Testis (tissue), 2 donors: ENCODE measurements at regions not wholly inside any gene's neighbourhood (a gene's known extent, or its start where the extent isn't known, plus 50 kb on each side); places are given as distances from the start of the nearest gene placed in this dataset.

Source experiments
- DNase-seq: peaks from one replicate; pipeline ENCODE4 v3.0.0-alpha.2; 2019
- H3K27ac ChIP-seq, 2 donors: fragments of 200-600 bp; sonication (generic); one replicate each; pipeline ENCODE4 v1.5.1; 2019
- H3K27me3 ChIP-seq: fragments of 200-600 bp; sonication (generic); one replicate; pipeline ENCODE4 v1.5.1; 2019
- H3K36me3 ChIP-seq: fragments of 200-600 bp; sonication (generic); one replicate; pipeline ENCODE4 v1.5.1; 2017; ENCODE audit warnings: low read depth; ENCODE audit errors: missing control alignments
- H3K4me1 ChIP-seq: fragments of 200-600 bp; sonication (generic); one replicate; pipeline ENCODE4 v1.5.1; 2019
- H3K4me3 ChIP-seq, 2 donors: fragments of 200-600 bp; sonication (generic); one replicate each; pipeline ENCODE4 v1.5.1; 2017 to 2019
- H3K9me3 ChIP-seq: fragments of 200-600 bp; sonication (generic); one replicate; pipeline ENCODE4 v1.5.1; 2017
- CTCF ChIP-seq, 3 experiments: fragments of 450-650 bp in 2 of 3; fragments of 200-600 bp in 1 of 3; sonication (generic) in 1 of 3; IDR thresholded peaks; one replicate each; pipeline ENCODE4 v1.5.1; 2016 to 2019; ENCODE audit warnings: antibody characterized with exemption in 3 of 3, mild to moderate bottlenecking in 2 of 3, moderate library complexity in 1 of 3
- POLR2A ChIP-seq: fragments of 450-650 bp; IDR thresholded peaks from one replicate; pipeline ENCODE4 v1.6.1; 2017; ENCODE audit warnings: antibody characterized with exemption, mild to moderate bottlenecking, moderate library complexity
- WGBS, 2 donors: methylation state at CpG; one replicate each; pipeline ENCODE4 v1.1.5; 2018; 5-methylcytosine and 5-hydroxymethylcytosine counted together
- intact Hi-C: fragments of 100-400 bp; cut with DNase I; formaldehyde crosslinking; loops from one replicate; pipeline ENCODE4 v1.15.1; 2023; ENCODE audit warnings: low total_unique reads

- H3K27me3 ChIP-seq, result no peaks in the 10 kb centered on the region
- no peaks in the 10 kb centered on the region for H3K36me3 ChIP-seq
- intact Hi-C loops, result no loop called here
- no peak overlapping the region for H3K4me3 ChIP-seq
- WGBS, 2 donors, result 85 to 100% methylated on average over 1 of the region's 1 CpG
- H3K9me3 ChIP-seq, result no peaks in the 10 kb centered on the region
- no peaks in the 10 kb centered on the region for H3K4me1 ChIP-seq
- DNase-seq, result no peak
- no peak overlapping the region for H3K27ac ChIP-seq
- TF ChIP-seq POLR2A (no peak), CTCF (IDR thresholded peaks at IDR 0.05) (no peak)
These were observed 114.8 kb upstream of the CDC42EP3 start for GRCh38 chr2:37786191-37786698.

GRCh38 chr2:37786854-37787253 is 115.4 kb upstream of the CDC42EP3 start:
- intact Hi-C loops, result no loop called here
- DNase-seq, result no peak
- Histone ChIP-seq H3K27me3 (no peaks in the 10 kb centered on the region), H3K27ac (no peak overlapping the region), H3K36me3 (no peaks in the 10 kb centered on the region), H3K4me3 (no peak overlapping the region), H3K9me3 (no peaks in the 10 kb centered on the region), H3K4me1 (no peaks in the 10 kb centered on the region)
- no peak for TF ChIP-seq POLR2A
- TF ChIP-seq CTCF (IDR thresholded peaks at IDR 0.05), result no peak
- 60 to 62% methylated on average over 5 of the region's 5 CpGs for WGBS, 2 donors

DNA sequence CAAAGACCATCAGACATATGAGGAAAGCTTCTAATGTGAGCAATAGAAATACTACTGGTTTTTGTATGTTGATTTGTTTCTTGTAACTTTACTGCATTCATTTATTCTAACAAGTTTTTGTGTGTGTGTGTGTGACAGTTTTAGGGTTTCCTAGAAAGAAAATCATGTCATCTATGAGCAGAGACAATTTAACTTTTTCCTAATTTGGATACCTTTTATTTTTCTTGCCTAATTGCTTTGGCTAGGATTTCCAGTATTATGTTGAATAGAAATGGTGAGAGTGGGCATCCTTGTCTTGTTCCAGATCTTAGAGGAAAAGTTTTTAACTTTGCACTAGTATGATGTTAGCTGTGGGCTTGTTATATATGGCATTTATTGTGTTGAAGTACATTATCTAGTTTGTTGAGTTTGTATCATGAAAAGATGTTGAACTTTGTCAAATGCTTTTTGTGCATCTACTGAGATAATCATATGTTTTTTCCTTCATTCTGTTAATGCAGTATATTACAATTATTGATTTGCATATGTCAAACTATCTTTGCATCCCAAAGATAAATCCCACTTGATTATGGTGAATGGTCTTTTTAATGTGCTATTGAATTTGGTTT is 117.3 kb upstream of the CDC42EP3 start:
- intact Hi-C loops, result no loop called here
- H3K4me3 ChIP-seq, result no peak overlapping the region
- H3K36me3 ChIP-seq, result no peaks in the 10 kb centered on the region
- H3K27me3 ChIP-seq, result no peaks in the 10 kb centered on the region
- no peaks in the 10 kb centered on the region for H3K9me3 ChIP-seq
- TF ChIP-seq CTCF (IDR thresholded peaks at IDR 0.05) (no peak), POLR2A (no peak)
- DNase-seq, result no peak
- no peaks in the 10 kb centered on the region for H3K4me1 ChIP-seq
- H3K27ac ChIP-seq, result no peak overlapping the region

GRCh38 chr2:37790019-37790418 is 118.6 kb upstream of the CDC42EP3 start:
- DNase-seq, result no peak
- H3K4me3 ChIP-seq, result no peak overlapping the region
- WGBS, 2 donors, result 84 to 89% methylated on average over 2 of the region's 2 CpGs
- intact Hi-C loops, result no loop called here
- no peak overlapping the region for H3K27ac ChIP-seq
- H3K36me3 ChIP-seq, result no peaks in the 10 kb centered on the region
- peaks cover 5% of the 10 kb centered on the region for H3K4me1 ChIP-seq
- TF ChIP-seq POLR2A, result no peak
- TF ChIP-seq CTCF (IDR thresholded peaks at IDR 0.05), result no peak
- H3K9me3 ChIP-seq, result no peaks in the 10 kb centered on the region
- no peaks in the 10 kb centered on the region for H3K27me3 ChIP-seq

DNA sequence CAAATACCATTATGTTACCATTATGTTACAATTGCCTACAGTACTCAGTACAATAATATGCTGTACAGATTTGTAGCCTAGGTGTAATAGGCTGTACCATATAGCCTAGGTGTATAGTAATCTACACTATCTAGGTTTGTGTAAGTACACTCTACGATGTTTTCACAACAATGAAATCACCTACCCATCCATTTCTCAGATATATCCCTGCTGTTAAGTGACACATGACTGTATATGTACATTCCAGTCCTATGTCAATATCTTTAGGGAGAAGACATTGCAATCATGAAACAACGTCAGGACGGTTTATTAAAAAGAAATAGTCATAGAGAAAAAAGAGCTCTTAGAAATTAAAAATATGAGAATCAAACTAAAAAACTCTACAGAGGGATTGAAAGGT is 119.0 kb upstream of the CDC42EP3 start:
- TF ChIP-seq POLR2A (no peak), CTCF (IDR thresholded peaks at IDR 0.05) (no peak)
- 95 to 96% methylated on average over 3 of the region's 3 CpGs for WGBS, 2 donors
- Histone ChIP-seq H3K36me3 (no peaks in the 10 kb centered on the region), H3K4me1 (peaks cover 9% of the 10 kb centered on the region), H3K27me3 (no peaks in the 10 kb centered on the region), H3K4me3 (no peak overlapping the region), H3K9me3 (no peaks in the 10 kb centered on the region), H3K27ac (no peak overlapping the region)
- DNase-seq, result no peak
- intact Hi-C loops, result no loop called here
